ENCODE measurements at regions not wholly inside any gene's neighbourhood (a gene's known extent, or its start where the extent isn't known, plus 50 kb on each side); places are given as distances from the start of the nearest gene placed in this dataset.
"Not testable (repeated sequence)": the region's sequence is repeated elsewhere in the genome, so short reads cannot be mapped to it uniquely, and the experiment has no call there.

DNA sequence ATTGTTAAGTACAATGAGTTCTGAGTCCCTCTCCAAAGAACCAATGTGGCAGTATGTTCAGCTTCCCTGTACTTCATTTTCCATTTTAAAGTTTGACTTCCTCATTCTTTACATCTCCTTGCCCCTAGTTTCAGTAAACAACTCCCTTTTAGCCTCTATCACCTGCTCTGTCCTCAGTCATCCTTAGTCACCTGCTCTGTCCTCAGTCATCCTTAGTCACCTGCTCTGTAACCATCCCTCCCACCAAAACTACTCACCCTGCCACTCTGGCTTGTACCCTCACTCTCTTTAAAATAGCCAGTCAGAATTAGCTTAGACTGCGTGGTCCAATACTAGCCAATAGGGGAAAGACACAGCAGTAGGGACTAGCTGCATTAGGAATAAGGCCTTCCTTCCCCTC lies 259.9 kb upstream of the TBL1XR1 start:
- DNase-seq (ENCODE audit: low read depth) = not testable (repeated sequence)

DNA sequence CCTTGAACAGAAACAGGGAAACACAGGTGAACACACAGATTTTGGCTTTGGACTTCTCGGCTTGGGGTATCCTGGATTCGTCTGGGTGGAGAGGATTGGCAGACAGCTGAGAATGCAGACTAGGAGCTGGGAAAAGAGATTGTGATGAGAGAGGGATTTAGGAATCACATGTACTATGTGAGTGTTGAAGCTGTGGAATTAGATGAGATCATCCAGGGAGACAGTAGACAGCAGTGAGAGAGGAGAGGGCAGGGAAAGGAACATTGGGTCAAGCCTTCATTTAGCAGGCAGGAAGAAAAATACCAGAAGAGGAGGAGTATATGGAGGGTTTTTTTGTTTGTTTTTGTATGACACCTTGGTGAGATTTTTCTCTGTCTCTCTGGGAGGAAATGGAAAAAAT lies 262.1 kb upstream of the TBL1XR1 start:
- DNase-seq (ENCODE audit: low read depth) = no peak

DNA sequence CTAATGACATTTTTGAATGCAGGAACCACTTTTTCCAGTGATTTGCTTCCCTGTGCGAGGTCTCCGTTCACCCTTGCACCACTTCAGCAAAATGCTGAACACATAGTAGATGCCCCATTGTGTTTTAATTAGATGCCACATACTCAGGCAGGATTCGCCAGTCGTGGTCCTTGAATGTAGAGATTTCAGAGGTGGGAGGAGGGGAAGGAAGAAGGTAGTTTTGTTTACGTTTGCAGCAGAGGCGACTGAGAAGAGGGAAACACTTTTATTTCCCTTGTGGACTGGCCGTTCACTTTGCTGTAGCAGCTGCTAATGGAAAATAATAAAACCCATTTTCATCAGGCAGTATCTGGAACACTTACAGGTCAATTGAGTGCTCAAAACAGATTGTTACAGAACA lies 262.8 kb upstream of the TBL1XR1 start:
- no peak for DNase-seq (ENCODE audit: low read depth)

DNA sequence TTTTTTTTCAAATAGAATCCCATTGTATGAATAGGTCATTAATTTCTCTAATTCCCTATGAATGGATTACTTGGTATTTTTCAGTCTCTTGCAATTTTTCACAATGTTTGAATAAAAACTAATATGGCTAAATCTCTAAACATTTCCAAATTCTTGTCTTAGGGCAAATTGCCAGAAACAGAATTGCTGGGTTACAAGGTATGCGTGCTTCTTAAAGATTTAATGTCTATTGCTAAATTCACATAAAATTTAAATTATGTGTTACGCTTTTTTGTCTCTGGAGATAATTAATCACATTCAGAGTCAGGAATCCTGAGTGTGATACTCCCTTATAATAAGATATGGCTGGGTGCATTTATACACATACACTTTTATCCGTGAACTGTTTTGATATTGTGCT lies 264.5 kb upstream of the TBL1XR1 start:
- no peak for DNase-seq (ENCODE audit: low read depth)

DNA sequence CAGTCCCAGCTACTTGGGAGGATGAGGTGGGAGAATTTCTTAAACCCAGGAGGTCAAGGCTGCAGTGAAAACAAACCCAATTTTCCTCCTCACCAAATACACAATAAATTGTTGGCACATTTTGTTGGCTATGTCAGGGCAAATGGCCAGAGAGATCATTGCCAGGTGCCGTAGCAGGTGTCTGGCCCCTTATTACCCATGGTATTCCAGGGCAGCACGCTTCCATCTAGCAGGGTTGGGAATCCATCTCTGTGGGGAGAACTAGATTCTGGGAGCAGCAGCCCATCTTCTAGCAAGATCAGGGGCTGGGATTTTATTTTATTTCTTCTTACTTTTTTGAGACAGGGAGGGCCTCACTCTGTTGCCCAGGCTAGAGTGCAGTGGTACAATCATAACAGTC lies 266.1 kb upstream of the TBL1XR1 start:
- DNase-seq (ENCODE audit: low read depth) = not testable (repeated sequence)

DNA sequence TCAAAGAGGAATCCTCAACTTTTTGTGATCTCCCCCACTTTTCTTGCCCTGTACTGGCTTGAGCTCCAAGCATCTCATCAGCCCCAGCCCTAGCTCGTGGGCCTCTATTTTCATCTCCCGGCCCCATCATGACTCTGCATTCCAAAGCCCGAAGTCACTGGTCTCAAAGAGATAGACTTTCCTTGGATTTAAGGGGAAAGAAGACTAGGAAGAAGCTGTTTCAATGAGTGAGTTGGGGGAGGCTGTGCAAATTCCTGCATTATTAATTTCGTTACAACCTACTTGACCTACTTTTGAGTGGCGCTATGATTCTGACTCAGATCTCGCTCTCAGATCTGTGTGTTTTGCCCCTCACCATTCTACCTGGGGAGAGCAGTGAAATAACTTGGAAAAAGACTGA lies 266.6 kb upstream of the TBL1XR1 start:
- peak; percentile 67 for DNase-seq (ENCODE audit: low read depth)

DNA sequence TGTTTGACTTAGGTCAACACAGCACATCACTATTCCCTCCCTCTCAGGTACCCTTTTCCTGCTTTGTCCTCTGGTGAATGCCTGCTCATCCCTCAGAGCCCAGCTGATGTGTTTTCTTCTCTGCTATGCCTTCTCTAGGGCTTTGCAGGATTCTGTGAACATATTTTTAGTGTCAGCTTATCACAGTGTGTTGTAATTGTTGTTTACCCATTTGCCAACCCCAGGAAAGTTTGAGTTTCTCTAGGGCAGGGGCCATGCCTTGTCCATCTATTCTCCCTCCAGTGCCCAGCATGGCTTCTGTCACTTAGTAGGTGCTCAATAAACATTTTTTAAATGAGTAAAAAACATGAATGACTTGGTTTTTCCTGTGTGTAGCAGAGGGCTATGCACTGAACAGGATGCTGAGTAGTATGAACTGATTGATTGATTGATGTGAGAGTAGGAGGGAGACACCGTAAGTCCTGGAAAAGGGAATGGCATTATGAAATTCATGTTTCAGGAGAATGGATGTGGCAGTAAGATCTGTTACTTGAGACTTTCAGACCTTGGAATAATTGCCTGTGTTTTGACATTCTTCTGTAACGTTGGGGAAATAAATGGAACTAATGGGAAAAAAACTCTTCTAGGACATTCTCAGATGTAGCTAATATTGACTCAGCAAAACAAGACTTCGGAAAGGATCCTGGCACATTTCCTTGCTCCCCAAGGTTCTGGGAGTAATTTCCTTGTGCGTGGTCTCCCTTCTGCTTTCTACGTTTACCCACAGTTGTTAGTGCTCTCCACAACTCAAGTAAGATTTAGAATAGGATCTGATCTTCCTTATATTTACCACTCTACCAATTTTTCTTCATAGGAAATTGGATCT lies 267.3 kb upstream of the TBL1XR1 start:
- no peak for DNase-seq (ENCODE audit: low read depth)

DNA sequence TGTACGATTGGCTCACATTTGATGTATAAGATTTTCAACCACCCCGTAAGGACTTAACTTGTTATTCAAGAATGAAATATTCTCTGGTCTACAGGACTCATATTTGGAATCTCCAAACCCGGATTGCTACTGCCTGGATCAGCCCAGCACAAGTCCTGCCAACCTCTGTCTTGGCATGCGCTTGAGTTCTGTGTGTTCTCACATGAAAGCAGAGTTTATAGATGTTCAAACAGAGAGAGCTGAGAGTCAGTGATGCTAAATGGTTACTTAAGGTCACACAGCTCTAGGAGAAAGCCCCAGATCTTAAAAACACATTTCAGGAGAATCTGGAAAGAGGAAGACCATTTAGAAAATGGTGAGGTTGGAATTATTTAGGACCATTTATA lies 268.0 kb upstream of the TBL1XR1 start:
- no peak for DNase-seq (ENCODE audit: low read depth)

DNA sequence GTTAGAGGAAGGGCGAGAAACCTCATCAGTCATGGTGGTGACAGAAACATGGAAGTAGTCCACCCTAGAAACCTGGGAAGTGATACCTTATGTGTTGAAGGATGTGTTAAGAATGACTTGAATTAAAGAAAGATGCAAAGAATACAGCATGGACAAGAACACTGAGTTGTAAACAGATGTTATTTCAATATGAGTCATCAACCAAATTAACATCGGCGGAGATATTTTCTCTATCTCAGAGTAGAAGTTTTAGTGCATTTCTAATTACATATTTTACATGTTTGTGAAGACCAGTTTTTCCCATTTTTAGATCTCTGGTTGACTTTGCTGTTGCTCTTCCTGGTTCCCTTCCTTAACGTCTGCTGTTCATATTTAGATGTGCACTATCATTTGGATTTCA lies 268.8 kb upstream of the TBL1XR1 start:
- DNase-seq (ENCODE audit: low read depth) = no peak

DNA sequence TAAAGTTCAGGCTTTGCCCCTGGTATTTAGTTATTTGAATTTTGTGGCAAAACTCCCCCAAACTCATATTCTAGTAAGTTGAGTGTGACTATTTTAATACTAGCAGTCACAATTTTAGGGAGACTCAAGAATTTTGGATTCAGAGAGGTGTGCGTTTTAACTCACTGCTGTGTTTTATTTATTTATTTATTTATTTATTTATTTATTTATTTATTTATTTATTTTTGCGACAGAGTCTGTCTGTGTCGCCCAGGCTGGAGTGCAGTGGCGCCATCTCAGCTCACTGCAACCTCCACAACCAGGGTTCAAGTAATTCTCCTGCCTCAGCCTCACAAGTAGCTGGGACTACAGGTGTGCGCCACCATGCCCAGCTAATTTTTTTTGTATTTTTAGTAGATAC lies 269.3 kb upstream of the TBL1XR1 start:
- not testable (repeated sequence) for DNase-seq (ENCODE audit: low read depth)

DNA sequence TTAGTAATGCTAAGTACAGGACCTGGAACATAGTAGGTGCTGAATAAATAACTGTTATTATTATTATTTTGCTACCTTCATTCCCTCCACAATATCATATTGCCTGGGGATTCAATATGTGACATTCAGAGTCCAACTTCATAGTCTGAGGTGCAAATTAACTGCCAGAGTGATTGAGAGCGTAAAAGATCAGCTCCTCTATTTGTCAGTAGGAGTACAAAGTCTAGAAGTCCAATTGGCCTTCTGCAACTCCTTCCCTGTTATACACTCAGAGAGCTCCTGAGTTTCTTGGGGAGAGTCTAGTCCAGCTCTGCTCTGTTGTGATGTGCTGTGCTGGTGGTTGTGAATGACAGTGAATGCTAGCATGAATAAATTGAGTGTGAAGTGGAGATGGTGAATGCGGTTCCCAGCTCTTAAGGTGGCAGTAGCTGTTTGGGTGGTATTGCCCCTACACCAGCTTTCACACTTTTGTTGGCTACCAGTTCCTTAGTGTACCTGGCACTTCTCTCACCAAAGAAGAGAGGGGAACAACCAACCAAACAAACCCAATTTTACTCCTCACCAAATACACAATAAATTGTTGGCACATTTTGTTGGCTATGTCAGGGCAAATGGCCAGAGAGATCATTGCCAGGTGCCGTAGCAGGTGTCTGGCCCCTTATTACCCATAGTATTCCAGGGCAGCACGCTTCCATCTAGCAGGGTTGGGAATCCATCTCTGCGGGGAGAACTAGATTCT lies 270.1 kb upstream of the TBL1XR1 start:
- no peak for DNase-seq (ENCODE audit: low read depth)

DNA sequence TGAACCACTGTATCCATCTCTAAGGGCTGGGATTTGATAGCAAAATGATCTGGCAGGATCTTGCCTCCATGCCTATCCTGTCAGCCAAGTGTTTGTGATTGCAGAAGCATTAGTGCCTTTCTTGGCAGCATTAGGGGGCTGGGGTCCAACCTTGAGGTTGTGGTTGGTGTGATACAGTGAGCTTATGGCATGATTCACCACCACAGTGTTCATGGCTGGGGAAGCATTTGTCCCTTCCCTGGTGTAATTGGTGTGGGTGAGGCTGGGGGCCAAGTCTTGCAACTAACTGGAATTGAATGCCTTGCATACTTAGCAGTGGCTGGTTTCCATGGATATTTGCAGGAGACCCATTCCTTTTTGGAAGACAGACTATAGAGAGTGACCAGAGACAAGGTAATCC lies 271.0 kb upstream of the TBL1XR1 start:
- peak; percentile 98 for DNase-seq (ENCODE audit: low read depth)

DNA sequence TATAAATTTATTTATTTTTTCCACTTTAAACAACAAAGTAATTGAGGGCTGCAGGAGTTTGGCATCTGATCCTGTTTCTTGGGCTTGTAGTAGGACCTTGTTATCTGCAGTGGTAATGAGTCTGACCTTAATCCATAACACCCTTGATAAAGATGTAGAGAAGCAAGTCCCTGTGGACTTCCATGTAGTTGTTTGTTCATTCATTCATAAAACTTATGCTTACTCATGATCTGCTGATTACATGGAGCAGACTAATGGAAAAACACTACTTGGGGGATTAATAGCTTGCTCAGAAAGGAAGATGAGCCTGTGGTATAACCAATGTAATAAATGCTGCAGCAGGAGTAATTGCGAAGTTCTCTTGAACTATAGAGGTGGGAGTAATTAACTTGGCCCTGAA lies 271.5 kb upstream of the TBL1XR1 start:
- DNase-seq (ENCODE audit: low read depth) = peak; percentile 55

DNA sequence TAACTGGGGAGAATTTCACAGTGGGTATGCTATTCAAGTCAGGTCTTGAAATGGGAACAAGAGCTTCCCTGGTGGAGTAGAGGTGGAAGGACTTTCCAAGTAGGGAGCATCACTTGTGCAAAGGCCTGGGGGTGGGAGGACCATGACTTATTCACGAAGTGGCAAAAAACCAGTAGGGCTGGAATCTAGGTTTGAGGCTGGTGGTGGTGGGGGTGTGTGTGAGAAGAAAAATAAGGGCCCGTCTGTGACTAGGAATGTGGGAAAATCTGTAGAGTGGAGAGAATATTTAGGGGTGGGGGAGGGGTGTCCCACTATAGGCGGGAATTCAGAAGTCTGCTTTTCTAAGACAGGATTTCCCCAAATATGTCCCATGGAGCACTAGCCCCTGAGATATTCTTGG lies 271.9 kb upstream of the TBL1XR1 start:
- DNase-seq (ENCODE audit: low read depth) = no peak

DNA sequence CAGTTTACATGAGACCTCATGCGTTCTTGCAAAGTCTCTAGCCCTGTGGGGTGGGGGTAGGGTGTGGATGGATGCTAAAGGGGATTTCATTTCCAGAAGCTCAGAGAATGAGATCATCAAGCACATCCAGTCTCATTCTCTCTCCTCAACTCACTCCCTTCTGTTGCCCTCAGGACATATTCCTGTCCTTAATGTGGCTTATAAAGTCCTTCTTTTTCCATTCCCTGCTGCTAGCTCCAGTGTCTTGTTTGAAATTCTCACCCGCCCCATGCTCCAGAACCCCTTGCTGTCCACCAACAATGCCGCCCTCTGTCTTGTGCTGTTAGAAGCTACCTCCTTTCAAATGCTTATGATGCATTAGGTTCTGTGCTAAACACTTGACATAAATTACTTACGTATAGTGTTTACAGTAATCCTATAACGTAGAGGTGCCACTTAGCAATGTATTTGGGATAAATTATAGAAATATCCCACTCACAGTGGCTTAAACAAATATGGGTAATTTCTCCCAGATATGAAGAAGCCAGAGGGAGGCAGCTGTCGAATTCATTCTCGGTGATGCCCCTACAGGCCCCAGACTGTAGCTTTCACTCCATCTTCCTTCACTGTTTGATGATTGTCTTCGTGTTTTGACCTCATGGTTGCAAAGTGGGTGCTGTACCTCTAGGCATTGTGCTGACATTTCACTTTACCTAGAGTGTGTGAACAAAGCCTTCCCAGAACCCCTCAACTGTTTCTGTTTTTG lies 273.1 kb upstream of the TBL1XR1 start:
- peak; percentile 39 for DNase-seq (ENCODE audit: low read depth)

DNA sequence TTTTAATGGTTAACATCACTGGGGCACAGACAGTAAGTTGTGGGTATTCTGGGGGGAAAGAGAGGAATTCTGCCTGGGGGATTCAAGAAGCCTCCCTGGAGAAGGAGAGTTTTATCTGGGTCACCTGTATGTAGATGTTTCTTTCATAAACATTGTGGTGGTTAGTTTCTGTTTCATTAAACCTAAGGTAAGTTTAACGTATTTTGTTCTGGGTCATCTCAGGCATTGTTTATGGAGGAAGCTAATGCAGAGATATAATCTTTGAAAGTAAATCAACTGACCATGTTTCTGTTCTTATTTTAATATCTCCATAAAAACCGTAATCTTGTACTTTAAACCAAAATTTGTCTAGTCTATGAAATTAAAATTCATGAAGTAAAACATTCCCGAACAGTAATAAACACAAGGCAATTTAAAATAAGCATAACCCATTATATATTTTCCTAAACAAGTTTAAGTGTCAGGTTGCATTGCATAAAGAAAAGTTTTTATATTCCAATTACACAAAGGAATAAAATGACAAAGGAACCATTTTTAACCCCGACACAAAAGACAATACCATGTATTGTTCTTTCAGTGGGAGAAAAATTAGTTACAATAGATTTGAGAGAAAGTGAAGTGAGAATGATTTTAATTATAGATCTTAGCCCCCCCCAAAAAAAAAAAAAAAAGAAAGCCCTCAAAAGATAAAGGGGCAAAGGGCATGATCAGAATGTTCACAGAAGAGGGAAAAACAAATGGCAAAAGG lies 274.6 kb upstream of the TBL1XR1 start:
- no peak for DNase-seq (ENCODE audit: low read depth)

DNA sequence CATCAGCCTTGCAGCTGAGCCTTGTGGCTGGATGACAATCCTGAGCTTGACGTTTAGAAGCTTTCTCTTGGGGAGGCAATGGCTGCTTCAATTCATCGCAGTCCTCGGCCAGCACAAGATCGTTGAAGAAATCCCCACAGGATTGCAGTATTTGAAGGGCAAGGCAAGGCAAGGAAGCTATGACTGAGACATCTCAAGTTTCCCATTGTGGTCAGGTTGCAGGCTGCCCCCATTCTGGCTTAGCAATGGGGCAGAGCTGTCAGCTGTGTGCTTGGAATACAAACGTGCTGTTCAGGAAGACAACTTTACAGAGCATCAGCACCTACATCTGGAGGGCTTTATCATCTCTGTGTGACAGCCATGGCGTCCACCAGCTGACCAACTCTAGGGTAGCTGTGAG lies 275.9 kb upstream of the TBL1XR1 start:
- DNase-seq (ENCODE audit: low read depth) = peak; percentile 75

DNA sequence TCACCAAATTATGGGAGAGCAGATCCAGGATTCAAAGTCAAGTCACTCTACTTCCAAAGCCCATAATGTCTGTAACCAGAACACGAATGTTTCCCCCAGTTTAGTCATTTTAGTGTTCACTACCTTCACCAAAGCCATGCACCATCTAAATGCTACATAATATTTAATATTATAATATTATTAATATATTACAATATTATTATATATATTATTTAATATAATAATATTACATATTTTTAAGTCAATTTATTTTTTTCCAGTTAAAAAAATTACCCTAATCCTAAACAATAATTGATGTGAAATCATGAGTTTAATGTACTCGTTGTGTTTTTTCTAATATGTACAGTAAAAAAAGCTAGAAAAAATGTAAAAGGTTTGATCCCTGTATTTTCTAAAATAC lies 276.6 kb upstream of the TBL1XR1 start:
- DNase-seq (ENCODE audit: low read depth) = no peak

DNA sequence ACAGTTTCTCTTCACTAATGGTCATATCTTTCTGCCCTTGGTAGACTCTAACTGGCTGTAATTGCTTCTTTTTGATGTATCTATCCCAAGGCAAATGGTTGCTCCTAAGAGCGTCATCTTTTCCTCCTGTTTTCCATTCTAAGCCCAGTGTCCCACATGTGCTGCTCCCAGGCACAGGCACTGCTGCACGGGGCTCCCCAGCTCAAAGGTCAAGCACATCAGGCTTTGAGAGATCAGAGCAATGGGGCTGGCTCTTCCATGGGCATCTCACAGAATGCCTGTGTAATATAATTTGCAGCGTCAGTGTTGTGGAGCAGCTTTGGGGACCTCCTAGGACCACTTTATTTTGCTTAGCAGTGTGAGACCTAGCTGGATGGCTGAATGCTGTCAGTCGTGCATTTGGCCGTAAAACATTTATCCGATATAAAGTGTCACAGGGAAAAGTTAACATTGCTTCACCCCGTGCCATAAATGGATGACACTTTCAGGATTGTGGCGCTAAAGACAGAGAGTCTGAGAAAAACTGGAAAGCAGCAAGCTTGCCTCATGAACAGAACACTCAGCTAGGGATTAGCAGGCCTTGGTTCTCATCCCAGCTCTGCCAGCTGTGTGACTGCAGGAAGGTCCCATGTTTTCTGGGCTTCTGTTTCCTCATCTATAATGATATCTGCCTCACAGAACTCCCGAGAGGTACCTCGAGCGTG lies 277.5 kb upstream of the TBL1XR1 start:
- no peak for DNase-seq (ENCODE audit: low read depth)

DNA sequence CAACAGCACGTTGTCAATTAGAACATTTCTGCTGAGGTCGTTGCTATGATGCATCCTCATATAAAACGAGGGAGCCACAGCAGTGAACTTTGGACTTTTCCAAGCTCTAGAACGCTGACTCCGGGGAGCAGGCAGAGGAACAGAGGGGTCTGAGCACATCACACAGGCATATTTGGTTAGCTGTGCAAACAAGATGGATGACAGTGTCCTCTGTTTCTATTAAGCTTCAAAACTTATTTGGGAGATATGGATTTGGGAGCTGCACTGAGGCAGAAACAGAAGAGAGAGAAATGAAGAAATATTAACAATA lies 278.0 kb upstream of the TBL1XR1 start:
- no peak for DNase-seq (ENCODE audit: low read depth)

DNA sequence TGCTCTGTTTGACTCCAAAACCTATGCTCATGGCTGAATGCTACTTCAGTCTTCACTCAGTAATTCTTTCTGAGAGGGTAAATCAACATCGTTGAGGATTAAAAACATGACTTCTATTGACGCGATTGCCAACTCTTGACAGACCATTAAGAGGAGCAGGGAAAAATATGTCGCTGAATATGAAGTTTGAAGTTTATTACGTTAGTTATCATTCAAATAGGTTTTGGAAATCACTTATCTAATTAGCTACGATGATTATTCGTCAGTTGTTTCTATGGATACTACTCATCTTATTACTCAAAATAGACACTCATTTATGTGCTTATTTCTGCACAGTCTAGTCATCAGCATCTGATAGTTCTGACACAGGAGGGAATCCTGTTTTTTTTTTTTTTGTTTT lies 279.2 kb upstream of the TBL1XR1 start:
- DNase-seq (ENCODE audit: low read depth) = no peak

Measured in Daoy (cell line).